Omental fat pad (tissue), 3 donors: ENCODE measurements at regions not wholly inside any gene's neighbourhood (a gene's known extent, or its start where the extent isn't known, plus 50 kb on each side); places are given as distances from the start of the nearest gene placed in this dataset.
A peak's percentile ranks its signal among the peaks of the same experiment; 100 is the strongest.

Experiments
- ATAC-seq: fragments of 150-250 bp; one replicate; pipeline ENCODE4 v1.9.1; 2016; ENCODE audit warnings: mild to moderate bottlenecking, moderate library complexity; ENCODE audit not compliant: low FRiP score
- DNase-seq: peaks from one replicate; pipeline ENCODE4 v3.0.0-alpha.2; 2019; ENCODE audit warnings: low spot score
- TF ChIP-seq, protein P1 (sequence below), 3 donors: fragments of 450-650 bp; IDR thresholded peaks; one replicate each; pipeline ENCODE4 v1.5.1; 2016 to 2017; ENCODE audit warnings: antibody characterized with exemption in 3 of 3, mild to moderate bottlenecking in 3 of 3, moderate library complexity in 2 of 3

DNA sequence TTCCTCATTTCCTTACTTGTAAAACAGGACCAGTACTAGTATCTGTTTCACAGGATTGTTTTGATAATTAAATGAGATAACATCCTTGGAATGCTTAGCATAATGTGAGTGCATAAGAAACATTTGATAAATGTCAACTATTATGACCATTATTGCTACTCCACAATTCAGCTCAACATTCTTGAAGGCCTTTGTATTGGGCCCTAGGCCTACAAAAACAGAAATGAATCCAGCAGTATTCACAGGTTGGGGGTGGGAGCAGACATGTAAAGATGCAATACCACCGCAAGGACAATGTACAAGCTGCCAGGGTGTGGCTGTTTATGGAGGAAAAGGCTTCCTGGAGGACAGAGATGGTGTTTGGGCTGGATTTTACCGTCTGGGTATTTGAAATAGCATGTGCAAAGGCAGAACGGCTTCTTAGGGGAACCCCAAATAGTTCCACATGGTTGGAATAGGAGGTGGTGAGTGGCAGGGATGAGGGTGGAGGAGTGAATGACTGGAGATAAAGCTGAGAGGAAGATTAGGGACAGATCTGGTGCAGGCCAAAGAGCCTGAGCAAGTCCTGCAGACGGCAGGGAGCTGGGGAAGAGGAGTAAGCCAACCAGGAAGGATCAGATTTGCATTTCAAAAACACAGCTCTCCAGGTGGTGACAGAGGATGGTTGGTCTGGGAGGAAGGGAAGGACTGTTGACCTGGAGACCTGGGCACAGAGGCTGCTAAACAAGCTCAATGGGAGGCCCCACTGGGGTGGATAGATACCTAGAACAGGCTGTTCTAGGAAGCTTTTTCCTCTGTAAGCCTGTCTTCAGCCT, 57.0 kb upstream of the EPB41L1 start:
- TF ChIP-seq, protein P1, sequence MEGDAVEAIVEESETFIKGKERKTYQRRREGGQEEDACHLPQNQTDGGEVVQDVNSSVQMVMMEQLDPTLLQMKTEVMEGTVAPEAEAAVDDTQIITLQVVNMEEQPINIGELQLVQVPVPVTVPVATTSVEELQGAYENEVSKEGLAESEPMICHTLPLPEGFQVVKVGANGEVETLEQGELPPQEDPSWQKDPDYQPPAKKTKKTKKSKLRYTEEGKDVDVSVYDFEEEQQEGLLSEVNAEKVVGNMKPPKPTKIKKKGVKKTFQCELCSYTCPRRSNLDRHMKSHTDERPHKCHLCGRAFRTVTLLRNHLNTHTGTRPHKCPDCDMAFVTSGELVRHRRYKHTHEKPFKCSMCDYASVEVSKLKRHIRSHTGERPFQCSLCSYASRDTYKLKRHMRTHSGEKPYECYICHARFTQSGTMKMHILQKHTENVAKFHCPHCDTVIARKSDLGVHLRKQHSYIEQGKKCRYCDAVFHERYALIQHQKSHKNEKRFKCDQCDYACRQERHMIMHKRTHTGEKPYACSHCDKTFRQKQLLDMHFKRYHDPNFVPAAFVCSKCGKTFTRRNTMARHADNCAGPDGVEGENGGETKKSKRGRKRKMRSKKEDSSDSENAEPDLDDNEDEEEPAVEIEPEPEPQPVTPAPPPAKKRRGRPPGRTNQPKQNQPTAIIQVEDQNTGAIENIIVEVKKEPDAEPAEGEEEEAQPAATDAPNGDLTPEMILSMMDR (IDR thresholded peaks at IDR 0.05): no peak
- no peak for ATAC-seq
- no peak for DNase-seq

DNA sequence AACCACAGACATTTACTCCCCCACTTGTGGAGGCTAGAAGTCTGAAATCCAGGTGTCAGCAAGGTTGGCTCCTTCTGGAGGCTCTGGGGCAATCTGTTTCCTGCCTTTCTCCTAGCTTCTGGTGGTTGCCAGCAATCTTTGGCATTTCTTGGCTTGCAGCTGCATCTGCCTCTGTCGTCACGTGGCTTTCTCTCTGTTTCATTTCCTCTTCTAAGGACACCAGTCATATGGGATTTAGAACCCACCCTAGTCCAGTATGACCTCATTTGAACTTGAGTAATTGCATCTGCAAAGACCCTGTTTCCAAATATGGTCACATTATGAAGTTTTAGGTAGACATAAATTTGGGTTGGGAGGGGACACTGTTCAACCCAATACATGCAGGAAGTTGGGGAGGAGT, 56.2 kb upstream of the EPB41L1 start:
- DNase-seq (no peak), ATAC-seq (no peak)

DNA sequence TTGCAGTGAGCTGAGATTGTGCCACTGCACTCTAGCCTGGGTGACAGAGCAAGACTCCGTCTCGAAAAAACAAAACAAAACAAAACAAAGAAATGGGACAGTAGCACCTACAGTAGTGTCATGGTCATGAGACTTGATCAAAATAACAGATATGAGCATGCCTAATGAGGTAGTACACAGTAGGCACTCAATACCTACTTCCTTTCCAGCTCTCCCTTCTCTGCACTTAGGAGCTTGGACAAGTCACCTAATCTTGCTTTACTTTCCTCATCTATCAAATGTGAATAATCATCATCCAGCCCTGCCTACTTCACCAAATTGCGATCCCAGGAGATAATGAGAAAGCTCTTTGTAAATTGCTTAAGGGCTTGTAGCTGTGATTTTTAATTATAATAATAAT, 55.4 kb upstream of the EPB41L1 start:
- DNase-seq: no peak
- no peak for ATAC-seq
- TF ChIP-seq, protein P1 (IDR thresholded peaks at IDR 0.05): no peak

More for the DNA sequence above, 56.2 kb upstream of the EPB41L1 start:
- TF ChIP-seq, protein P1 (IDR thresholded peaks at IDR 0.05): no peak

DNA sequence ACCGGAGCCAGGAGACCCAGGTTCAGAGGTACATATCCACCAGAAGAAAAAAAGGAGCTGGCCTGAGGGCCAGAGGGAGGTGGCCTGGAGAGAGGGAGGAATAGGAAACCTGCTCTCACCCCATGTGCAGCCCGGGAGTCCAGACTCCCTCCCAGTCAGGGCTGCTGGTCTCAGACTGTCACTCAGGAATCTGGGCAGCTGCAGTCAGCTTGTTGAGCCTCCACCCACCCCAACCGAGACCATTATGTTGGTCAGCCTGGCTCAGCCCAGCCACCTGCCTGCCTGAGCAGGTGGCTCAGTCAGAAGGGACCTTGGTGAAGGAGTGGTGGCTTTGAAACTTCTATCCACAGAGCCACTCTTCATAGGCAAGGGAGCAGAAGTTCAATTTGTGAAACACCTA, 53.3 kb upstream of the EPB41L1 start:
- DNase-seq (no peak), ATAC-seq (no peak)
- TF ChIP-seq, protein P1 (IDR thresholded peaks at IDR 0.05): no peak

DNA sequence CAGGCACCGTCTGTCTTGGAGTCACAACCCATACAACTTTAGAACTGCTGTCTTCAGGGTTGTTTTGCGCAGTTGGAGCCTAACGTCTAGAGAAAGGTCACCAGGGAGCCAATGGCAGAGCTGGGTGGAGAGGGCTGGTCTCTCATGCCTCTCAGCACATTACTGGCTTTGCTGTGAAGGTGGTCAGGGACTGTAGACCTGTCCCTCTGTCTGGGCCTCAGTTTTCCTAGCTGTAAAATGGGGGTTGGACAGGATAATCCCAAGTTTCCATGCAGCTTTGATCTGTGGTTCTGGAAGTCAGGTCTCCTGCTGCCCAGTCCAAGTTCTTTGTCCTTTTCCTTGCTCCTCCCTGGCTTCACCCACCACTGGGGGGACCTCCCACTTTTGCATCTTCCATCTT, 52.2 kb upstream of the EPB41L1 start:
- ATAC-seq: no peak
- DNase-seq: no peak
- TF ChIP-seq, protein P1 (IDR thresholded peaks at IDR 0.05): no peak

DNA sequence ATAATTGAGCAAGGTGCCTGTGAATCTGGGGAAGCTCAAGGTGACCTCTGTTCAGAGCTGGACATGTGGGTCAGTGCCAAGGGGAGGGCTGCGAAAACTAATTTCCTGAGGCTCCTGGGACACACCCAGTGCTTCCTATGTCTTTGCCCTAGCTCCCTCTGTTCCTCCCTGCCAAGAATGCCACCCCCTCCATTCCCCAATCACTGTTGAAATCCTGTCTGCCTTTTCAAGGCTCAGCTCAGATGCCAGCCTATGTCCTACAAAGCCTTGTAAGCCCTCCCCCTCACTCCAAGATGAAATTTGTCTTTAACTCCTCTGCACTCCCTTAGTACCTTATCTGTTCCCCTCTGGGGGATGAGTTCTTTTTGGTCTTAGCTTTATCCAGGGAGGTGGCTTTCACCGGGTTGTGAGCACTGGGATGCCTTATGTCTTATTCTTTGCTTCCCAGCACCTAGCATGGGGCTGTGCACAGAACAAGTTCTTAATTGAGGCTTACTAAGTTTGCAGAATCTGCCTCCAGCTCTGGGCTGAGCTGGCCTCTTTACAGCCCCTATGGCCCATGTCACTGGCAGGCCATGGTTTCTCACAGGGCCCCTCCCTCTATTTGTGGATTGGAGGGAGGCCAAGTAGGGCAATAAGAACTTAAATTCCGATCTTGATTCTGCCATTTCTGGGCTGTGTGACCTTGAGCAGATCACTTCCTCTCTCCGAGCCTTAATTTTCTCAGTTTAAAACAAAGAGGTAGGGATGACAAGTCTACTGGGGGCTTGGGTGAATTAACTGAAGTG, 51.5 kb upstream of the EPB41L1 start:
- TF ChIP-seq, protein P1 (IDR thresholded peaks at IDR 0.05): no peak
- ATAC-seq: peak; percentile 80
- no peak for DNase-seq
